RWPE2 (cell line): ENCODE measurements at regions not wholly inside any gene's neighbourhood (a gene's known extent, or its start where the extent isn't known, plus 50 kb on each side); places are given as distances from the start of the nearest gene placed in this dataset.
"Not testable (repeated sequence)": the region's sequence is repeated elsewhere in the genome, so short reads cannot be mapped to it uniquely, and the experiment has no call there.

ENCODE experiments used
- ATAC-seq: fragments of 200-7000 bp; cut with Tn5 transposase; 3 replicates; pipeline ENCODE4 v1.9.1; 2021; ENCODE audit warnings: low read depth
- DNase-seq: peaks from one replicate; pipeline ENCODE4 v3.0.0-alpha.2; 2020; ENCODE audit warnings: low spot score
- H3K27ac ChIP-seq: fragments of 450-650 bp; 2 replicates; pipeline ENCODE4 v1.5.1; 2017; ENCODE audit warnings: mild to moderate bottlenecking; ENCODE audit not compliant: poor library complexity, severe bottlenecking
- H3K27me3 ChIP-seq: fragments of 250-450 bp; sonication (Bioruptor Pico); 2 replicates; pipeline ENCODE4 v1.5.1; 2021; ENCODE audit warnings: mild to moderate bottlenecking, moderate library complexity; ENCODE audit not compliant: insufficient read depth, poor library complexity, severe bottlenecking
- H3K36me3 ChIP-seq: fragments of 250-450 bp; sonication (Bioruptor Pico); 2 replicates; pipeline ENCODE4 v1.5.1; 2020; ENCODE audit warnings: low read depth, mild to moderate bottlenecking, moderate library complexity
- H3K4me1 ChIP-seq: fragments of 250-450 bp; sonication (Bioruptor Pico); 2 replicates; pipeline ENCODE4 v1.5.1; 2021; ENCODE audit warnings: mild to moderate bottlenecking, moderate library complexity; ENCODE audit not compliant: insufficient read depth, poor library complexity, severe bottlenecking
- H3K4me3 ChIP-seq: fragments of 250-450 bp; sonication (Bioruptor Pico); 2 replicates; pipeline ENCODE4 v1.5.1; 2021; ENCODE audit warnings: mild to moderate bottlenecking, moderate library complexity; ENCODE audit not compliant: severe bottlenecking
- H3K9me3 ChIP-seq: fragments of 250-450 bp; sonication (Bioruptor Pico); 2 replicates; pipeline ENCODE4 v1.5.1; 2021; ENCODE audit warnings: mild to moderate bottlenecking, moderate library complexity; ENCODE audit not compliant: severe bottlenecking
- CTCF ChIP-seq: fragments of 450-650 bp; IDR thresholded peaks from one replicate; pipeline ENCODE4 v1.5.1; 2017; ENCODE audit warnings: mild to moderate bottlenecking, moderate library complexity; ENCODE audit not compliant: poor library complexity, severe bottlenecking

- H3K4me3 ChIP-seq = no peak overlapping the region
- TF ChIP-seq CTCF = no peak
- H3K9me3 ChIP-seq = no peaks in the 10 kb centered on the region
- no peak for DNase-seq
- H3K36me3 ChIP-seq = no peaks in the 10 kb centered on the region
- H3K27me3 ChIP-seq = no peaks in the 10 kb centered on the region
- no peaks in the 10 kb centered on the region for H3K4me1 ChIP-seq
- ATAC-seq = no peak
- H3K27ac ChIP-seq = no peak overlapping the region
Measured at GRCh38 chr11:57941875-57942274, 81.8 kb upstream of the OR9Q1 start.

- no peak for TF ChIP-seq CTCF
- no peaks in the 10 kb centered on the region for H3K4me1 ChIP-seq
- no peak overlapping the region for H3K27ac ChIP-seq
- no peaks in the 10 kb centered on the region for H3K36me3 ChIP-seq
- no peak overlapping the region for H3K4me3 ChIP-seq
- ATAC-seq (no peak), DNase-seq (no peak)
- no peaks in the 10 kb centered on the region for H3K9me3 ChIP-seq
- no peaks in the 10 kb centered on the region for H3K27me3 ChIP-seq
Measured at GRCh38 chr11:57942808-57943207, 80.9 kb upstream of the OR9Q1 start.

- H3K27me3 ChIP-seq, H3K4me3 ChIP-seq, H3K27ac ChIP-seq, H3K4me1 ChIP-seq, H3K9me3 ChIP-seq, DNase-seq, ATAC-seq, H3K36me3 ChIP-seq: not testable (repeated sequence)
Measured at GRCh38 chr11:57943766-57944165, 79.9 kb upstream of the OR9Q1 start.

GRCh38 chr11:57946628-57947027 is 77.1 kb upstream of the OR9Q1 start:
- H3K36me3 ChIP-seq = no peaks in the 10 kb centered on the region
- ATAC-seq = no peak
- H3K27me3 ChIP-seq = peaks cover 5% of the 10 kb centered on the region
- no peak overlapping the region for H3K27ac ChIP-seq
- no peak for DNase-seq
- no peak overlapping the region for H3K4me3 ChIP-seq
- H3K9me3 ChIP-seq = no peaks in the 10 kb centered on the region
- no peak for TF ChIP-seq CTCF
- no peaks in the 10 kb centered on the region for H3K4me1 ChIP-seq

- no peak for ATAC-seq
- H3K27me3 ChIP-seq = no peaks in the 10 kb centered on the region
- no peak overlapping the region for H3K27ac ChIP-seq
- no peak for DNase-seq
- H3K4me3 ChIP-seq = no peak overlapping the region
- H3K4me1 ChIP-seq = no peaks in the 10 kb centered on the region
- H3K36me3 ChIP-seq = no peaks in the 10 kb centered on the region
- no peak for TF ChIP-seq CTCF
- no peaks in the 10 kb centered on the region for H3K9me3 ChIP-seq
Measured at GRCh38 chr11:57964660-57965059, 59.0 kb upstream of the OR9Q1 start.
